Middle frontal gyrus (tissue), 1 donor: ENCODE measurements at regions not wholly inside any gene's neighbourhood (a gene's known extent, or its start where the extent isn't known, plus 50 kb on each side); places are given as distances from the start of the nearest gene placed in this dataset.

Experiments used
- DNase-seq: peaks from one replicate; pipeline ENCODE4 v3.0.0-alpha.2; 2015; ENCODE audit warnings: low spot score; ENCODE audit errors: extremely low spot score

DNA sequence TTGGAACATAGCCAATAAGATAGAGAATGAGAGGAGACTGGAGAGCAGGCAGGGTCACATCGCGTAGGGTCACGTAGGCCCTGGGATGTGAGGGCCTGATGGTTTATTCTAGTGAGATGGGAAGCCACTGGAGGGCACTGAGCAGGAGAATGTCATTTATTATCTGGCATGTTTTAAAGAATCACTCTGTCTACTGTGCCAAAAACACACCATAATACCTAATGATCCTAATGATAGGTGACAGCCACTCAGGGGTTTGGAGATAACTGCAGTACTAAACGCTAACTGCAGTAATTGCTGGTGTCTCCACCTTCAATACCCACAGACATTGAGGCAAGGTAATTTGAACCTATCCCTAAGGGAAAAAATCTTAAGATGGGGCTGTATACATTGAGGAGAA, 185.4 kb downstream of the TTLL7 start:
- no peak for DNase-seq

DNA sequence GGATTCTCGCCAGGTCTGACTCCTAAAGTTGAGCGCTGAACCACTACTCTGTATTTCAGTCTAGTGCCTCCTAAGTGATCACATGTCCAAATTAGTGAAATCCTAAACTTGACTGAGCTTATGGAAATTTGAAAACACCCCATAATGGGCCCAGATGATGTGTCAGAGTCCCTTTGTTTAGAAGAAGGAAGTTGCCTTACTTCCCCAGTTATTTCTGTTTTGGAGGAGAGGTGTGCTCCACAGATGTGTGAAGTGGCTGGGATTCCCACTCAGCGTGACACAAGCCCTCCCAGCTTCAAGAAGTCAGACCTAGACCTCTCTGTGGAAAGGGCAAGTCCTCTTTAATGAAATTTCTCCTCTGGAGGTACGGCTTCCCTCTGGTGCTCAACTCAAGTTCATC, 188.8 kb downstream of the TTLL7 start:
- DNase-seq = no peak

DNA sequence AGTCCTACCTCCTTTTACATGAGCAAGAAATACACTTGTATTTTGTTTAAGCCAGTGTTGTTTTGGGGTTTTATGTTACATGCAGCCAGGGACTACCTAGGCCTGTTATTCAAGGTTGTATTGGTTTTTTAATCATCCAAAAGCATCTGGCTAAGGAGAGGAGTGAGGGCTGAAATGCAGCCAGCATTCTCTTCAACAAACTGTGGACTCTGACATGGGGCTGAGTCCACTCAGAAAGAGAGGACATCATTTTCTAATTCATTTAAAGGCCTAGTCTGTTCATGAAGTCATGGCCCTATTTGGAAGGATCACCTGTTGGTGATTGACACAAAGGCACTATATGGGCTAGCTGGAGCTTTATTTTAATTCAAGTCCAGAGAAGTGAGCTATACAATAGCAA, 190.4 kb downstream of the TTLL7 start:
- DNase-seq = no peak

DNA sequence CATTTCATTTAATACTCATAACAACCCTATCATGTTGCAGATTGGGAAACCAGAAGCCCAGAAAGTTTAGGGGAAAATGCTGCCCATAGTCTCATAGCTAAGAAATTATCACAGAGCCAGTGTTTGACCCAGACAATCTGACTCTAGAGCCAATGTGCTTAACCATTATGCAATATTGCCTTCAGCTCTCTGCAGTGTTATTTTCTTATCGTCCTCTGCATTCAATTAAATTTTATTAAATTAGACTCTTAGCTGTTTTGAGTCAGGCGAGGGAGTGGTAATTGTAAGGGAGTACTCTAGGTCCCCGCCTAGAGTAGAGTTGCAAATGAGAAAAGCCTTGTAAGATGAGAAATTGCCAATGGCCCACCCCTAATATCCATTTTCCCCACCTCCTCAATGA, 191.1 kb downstream of the TTLL7 start:
- DNase-seq = no peak

DNA sequence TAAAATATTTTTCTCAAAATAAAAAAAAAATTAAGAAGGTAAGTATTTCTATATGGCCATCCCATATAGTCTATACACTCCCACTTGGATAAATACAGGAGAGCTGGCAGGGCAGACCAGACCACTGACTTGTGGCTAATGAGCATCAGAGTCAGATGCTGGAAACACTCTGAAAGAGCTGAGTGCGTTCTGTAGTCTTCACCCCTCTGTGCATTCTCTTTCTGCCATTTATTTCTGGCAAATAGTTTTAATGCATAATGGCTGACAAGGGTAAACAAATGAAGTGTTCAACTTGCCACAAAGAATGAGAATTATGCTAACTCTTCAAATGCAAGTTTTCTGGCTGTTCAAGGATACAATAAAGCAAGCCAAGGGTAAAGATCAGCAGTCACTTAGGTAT, 191.7 kb downstream of the TTLL7 start:
- no peak for DNase-seq

DNA sequence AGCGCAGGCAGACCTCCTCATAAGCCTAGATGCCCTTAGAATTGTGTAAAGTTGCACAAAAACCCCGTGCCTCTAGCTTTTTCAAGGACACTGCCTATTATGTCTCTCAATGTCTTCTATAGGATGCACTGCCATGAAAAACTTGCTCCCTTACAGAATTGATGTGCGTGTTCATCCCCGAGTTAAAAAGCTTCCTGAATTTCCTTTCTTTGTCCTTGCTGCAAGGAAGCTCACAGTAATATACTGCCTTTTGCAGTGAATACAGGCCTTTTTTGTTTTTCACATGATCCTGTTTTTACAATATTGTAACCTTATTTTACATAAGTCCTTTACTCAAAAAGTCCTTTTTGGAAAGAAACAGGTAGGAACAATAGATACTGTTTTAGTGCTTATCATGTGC, 193.0 kb downstream of the TTLL7 start:
- no peak for DNase-seq

DNA sequence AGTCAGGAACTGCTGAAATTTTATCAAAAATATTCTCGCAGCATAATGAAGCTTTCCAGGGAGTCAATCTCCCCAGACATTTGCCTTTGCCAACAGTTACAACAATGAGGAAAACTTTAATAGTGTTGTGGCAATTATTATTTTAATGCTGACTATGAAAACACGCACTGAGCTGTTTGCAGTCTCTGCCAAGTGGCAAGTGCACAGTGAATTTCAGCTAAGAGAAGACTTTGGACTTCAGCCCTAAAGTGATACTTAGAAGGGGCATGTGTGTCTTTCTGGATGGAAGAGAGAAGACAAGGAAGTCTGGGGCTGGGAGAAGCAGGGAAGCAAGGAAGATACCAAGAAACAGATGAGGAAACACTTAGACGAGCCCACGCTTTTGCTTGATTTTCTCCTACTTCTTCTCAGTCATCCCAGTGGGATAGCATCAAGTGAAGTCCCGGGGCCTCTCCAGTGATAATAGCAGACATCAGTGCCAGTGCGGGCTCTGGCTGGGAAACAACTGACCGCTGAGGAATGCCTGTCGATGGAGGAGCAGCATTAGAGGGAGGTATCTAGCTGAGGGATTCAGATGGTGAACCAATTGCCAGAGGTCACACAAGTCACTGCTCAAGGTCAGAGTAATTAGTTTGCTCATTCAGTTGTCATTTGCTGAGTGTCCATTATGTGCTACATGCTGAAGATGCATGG, 196.3 kb downstream of the TTLL7 start:
- DNase-seq = no peak

DNA sequence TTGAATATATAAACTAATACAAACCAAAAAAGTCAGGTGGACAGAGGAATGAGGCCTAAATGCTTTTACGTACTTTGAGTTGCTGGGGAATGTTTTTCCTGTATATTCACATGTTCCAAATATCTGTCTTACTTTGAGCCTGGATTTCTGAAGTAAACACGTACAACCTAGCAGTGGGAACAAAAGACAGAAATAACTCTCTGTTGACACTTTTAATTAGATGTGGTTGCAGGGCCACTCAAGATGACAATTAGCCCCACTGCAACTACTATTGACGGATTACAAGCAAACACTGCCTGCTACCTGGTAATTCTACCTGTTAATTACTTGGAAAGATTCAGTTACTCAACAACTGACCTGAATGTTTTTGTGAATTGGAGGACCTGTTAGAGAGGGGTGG, 196.9 kb downstream of the TTLL7 start:
- DNase-seq = no peak

DNA sequence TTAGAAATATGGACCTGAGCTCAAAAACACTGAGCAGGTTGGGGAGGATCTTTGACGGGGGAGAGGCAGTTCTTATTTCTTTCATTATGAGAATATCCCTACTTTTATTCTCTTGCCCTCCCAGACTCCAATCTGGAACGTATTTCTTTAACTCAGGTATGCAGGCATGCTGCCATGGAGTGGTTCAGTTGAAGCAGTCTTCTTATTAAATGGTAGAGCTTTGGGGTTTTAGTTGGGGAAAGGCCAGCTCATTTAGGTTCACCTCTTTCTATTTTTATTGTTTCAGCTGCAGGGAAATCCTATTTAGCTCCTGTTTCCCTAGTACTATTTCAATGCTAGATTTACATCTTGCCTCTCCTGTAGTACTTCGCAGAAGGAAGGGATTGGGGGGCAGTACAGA, 198.9 kb downstream of the TTLL7 start:
- no peak for DNase-seq

DNA sequence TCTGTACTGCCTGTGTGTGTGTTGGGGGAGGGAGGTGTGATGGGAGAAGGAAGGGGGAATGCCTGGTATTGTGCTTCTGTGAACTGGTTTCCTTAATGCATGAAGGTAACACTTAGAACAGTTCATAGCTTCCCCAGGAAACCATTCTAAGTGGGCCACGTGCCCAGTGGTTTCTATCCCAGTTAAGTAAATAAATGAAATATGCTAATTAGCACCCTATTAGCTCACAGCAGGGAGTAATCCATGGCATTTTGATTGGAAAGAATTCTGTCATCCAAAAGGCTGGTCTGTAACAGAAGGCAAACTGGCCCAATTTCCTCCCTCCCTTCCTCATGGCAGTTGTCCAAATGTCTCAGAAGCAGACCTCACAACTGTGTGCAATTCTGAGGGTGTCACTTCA, 199.3 kb downstream of the TTLL7 start:
- DNase-seq = no peak

DNA sequence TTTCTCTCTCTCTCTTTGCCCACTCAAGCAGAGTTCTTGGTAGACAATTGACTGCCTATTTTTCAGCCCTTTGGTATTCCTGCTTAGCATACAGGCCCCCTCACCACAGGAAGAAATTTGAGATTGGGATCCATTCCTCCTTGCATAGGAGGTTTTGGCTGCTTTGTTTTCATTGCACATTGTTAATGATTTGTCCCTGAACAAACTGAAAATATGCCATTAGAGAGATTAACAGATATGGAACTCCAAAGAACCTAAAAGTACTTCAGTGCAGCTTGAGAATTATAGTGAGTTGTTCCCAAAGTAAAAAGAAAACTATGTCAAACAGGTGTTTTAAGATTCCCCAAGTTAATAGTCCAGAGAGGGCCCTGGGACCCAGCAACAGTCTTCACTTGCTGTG, 200.0 kb downstream of the TTLL7 start:
- no peak for DNase-seq

DNA sequence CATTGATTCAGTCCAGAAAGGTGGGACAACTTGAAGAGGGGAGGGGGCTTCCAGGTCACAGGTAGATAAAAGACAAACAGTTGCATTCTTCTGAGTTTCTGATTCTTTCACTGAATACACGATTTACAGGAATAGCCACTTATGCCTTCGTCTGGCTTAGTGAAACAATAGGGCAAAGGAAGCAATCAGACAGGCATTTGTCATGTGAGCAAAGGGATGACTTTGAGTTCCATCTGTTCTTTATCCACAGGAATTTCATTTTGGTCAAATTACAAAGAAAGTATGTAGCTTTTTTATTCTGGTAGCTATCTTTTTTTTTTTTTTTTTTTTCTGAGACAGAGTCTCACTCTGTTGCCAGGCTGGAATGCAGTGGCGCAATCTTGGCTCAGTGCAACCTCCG, 202.5 kb downstream of the TTLL7 start:
- no peak for DNase-seq

DNA sequence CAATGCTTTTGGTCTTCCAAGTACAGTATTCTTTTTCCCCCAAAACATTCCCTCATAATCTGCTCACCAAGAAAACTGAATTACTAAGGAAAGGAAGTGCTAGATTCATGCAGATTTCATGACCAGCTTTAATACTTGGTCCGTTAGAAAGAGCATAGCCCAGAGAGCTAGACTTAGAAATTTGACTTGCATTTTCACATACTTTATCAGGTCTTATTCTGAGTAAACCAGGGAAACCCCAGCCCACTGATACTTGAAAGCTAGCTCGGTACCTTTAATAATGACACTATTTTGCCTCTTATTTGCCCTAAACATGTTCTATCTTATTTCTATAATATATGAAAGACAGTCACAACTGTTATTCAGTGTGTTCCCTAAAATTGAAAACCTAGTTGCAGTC, 204.5 kb downstream of the TTLL7 start:
- DNase-seq = no peak

DNA sequence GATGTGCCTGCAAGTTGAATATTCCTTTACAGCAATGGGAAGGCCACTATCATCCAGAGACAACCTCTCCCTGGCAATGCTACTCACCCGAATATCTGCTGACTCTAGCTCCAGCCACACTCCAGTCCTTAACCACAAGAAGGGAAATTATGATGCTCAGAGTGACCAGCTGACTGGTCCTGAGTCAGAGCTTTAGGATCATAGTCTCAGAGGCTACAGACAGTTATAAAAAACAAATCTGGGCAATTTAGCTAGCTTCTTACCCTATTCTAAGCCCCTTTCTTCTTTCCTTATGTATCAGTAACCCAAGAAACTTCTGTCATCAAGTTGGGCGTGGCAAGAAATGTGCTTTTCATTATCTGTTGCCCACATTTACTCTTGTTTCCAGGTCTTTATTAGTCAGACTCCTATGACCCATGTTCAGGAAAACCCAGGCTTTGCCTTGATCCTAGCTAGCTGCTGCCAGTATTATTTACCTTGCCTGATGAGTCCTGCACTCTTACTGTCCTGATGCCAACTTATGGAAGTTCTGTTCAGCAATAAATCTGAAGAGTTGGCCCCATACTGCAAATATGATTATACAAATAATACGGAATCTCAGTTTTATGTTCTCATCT, 207.0 kb downstream of the TTLL7 start:
- DNase-seq = no peak

DNA sequence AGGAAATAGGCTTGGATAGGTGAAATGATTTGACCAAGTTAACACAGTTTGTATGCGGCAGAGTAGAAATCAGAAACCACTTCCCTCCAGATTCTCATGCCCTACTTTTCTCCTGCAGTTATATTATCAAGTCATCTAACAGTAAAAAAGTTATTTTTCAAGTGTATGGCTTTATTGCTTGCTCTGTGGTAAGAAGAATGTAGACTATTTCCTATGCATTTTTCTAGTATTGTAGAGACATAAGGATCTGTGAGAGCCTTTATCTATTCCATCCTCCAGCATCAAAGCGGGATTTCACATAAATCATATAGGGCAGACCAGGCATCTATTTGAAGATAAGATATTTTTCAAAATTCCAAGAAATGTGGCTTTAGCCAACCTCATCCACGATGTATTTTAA, 208.5 kb downstream of the TTLL7 start:
- no peak for DNase-seq

DNA sequence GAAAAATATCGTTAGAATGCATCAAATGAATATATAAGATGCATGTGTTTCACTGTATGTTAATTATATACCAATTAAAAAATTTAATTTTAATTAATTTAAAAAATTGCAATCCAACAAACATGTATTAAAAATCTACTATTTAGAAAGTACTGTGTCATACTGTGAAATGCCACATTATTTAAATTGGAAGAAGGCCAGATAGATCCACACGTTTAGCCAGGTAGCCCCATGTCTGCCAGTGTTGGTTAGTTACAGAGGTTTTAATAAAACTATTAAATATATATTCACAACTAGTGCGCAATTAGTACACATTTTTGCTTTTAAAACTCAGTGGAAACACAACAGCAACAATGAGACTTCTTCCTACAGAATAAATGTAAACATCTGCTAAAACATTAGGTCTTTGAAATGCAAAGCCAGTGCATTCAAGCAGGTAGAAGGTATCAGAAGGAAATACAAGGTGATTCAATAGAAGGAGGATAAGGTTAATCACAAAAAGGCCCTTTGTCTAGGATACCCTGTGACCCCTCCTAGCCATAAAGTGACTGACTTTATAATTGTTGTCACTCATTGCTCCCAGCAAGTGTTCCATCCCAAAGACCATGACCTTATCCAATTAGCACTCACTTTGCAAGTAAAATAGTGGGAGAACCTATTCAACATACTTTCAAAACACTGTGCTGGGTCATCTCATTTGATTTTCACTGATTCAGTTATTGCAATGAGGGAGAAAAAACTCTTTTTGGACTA, 211.5 kb downstream of the TTLL7 start:
- DNase-seq = no peak

DNA sequence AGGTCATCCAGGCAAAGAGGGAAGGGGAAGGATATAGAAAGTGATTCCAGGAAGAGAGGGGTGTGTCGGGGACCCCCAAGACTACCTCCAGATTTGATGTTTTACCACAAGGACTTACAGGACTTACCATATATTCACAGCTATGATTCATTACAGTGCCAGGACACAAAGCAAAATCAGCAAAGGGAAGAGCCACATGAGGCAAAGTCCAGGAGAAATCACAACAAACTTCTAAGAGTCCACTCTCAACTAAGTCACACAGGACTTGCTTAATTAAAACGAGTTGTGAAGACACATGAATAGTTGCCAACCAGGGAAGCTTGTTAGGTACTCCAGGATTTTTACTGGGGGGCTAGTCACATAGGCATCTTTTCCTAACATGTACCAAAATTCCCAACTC, 217.3 kb downstream of the TTLL7 start:
- DNase-seq = no peak

DNA sequence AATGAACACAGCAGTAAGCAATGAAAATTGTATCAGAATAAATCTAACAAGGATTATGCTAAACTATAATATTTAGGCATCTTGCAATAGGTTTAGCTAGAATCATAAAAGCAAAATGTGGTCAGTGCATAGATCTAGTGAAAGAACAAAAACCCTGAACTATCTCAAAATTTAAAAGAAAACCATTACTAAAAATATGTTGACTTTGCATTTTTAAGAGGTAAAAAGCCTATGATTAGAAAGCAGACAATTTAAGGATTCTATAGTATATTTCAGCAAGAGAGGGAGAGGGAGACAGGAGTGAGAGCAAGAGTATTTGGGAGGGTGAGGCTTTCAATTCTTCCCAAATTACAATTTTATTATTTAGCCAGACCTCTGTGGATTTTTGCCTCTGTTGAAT, 219.4 kb downstream of the TTLL7 start:
- DNase-seq = no peak

DNA sequence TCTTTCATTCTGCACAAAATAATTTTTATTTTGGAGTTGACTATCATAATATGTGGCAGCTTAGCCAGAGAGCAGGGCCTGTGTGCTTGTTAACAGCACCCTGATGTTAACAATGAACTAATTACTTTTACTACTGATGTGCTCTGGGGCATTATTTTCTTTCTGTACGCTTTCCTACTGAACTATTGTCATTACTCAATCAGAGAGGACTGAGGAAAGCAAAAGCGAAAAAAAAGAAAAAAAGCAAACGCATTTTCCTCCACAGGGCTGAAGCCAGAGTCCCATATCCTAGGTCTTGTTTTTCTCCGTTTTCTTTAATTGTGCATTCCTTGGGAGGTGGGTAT, 221.2 kb downstream of the TTLL7 start:
- no peak for DNase-seq

DNA sequence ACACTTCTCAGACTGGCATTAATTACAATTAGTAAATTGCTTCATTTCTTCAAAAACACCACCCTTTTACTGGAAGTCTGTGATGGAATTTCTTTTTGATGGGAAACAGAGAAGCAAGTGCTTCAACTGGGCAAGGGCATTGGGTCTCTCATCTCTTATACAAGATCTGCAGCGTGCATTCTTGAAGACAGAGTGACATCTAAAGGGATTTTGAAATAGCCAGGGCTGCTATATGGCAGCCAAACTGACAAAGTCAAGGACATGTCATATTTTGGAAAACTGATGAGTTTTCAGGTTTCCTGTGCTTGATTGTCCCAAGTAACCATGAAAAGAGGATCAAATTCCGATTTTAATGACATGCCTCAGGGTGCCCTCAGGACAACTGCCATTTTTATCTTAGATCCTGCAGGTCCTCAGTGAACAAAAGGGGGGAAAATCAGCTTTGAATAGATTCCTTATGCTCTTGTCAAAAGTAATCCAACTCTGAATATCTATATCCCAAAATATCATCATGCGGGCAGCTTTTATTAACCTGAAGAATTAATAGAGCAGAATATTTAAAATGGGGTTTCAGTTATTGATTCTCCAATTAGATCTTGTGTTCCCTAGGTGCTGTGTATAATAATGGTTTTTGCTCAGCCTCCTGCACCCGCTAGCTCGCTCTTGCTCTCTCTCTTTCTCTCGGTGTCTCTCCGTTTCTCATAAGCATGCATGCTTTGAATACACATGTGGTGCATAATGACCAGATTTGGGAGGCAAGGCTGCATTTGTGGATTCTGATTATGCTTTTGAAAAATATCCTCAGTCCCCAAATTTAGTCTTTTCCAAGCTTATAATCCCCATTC, 221.8 kb downstream of the TTLL7 start:
- no peak for DNase-seq

DNA sequence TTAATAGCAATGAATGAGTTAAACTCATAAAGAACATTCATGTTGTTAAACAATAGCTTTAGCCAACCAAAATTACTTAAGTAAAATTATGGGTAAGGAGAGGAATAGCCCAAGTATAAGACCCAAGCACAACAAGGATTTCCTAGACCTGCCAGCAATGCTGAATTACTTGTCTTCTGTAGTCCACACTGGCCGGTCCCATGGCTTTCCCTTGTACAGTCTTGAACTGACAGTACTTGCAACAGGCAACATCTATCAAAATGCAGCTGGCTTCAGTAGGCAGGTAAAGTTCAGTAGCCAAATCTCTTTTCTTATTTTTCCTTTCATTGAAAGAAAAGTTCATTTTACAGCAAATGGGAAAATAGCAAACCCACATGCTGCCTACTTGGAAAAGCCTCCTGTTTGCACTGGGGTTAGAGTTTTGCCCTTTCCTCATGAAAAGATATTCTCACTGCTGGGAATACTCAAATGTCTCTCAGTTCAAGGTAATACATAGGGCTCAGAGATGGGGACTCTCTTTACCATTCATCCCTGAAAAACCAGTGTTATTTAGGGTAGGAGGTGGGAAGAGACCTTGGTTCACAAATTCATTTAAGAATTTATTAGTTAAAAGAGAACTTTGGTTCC, 222.8 kb downstream of the TTLL7 start:
- no peak for DNase-seq

DNA sequence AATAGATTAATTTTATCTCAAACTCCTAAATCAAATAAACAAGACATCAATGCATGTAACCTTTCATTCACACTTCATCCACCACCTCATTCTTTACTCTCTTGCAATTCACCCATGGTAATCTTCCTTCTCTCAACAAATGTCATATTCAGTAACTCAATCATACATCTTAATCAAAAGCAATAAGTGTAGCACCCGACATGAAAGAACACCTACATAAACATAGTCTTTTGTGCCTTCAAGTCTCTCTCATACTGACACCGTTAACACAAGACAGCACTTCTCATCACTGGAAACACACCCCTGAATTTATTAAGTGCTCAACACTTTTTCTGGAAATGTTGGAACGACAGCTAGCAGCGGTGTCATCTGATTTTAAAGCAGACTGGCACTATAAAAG, 225.9 kb downstream of the TTLL7 start:
- DNase-seq = no peak
